ENCODE measurements at regions not wholly inside any gene's neighbourhood (a gene's known extent, or its start where the extent isn't known, plus 50 kb on each side); places are given as distances from the start of the nearest gene placed in this dataset.

DNA sequence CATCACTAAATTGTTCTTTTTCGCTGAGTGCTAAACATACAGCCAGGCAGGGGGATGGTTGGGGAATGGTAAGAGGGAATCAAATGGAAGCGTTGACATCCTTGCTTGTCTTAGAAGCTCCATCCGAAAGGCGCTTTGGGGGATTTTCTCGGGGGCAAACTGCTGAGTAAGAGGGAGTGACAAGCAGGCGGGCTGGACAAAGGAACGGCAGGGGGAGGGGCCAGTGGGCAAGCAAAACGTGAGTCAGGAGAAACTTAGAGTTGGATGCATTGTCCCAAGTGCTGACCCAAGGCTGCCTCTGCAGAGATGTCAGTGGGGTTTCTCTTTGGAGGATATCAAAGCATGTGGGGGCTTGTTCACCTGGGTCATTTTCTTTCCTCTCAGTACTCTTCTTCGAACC is 480.5 kb downstream of the VRK1 start:
- TF ChIP-seq, protein P1, sequence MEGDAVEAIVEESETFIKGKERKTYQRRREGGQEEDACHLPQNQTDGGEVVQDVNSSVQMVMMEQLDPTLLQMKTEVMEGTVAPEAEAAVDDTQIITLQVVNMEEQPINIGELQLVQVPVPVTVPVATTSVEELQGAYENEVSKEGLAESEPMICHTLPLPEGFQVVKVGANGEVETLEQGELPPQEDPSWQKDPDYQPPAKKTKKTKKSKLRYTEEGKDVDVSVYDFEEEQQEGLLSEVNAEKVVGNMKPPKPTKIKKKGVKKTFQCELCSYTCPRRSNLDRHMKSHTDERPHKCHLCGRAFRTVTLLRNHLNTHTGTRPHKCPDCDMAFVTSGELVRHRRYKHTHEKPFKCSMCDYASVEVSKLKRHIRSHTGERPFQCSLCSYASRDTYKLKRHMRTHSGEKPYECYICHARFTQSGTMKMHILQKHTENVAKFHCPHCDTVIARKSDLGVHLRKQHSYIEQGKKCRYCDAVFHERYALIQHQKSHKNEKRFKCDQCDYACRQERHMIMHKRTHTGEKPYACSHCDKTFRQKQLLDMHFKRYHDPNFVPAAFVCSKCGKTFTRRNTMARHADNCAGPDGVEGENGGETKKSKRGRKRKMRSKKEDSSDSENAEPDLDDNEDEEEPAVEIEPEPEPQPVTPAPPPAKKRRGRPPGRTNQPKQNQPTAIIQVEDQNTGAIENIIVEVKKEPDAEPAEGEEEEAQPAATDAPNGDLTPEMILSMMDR (IDR thresholded peaks at IDR 0.05; ENCODE audit: control insufficient read depth, insufficient read depth, low read depth, low read length, missing control alignments), result no peak
- no peak overlapping the region for H3K4me3 ChIP-seq (ENCODE audit: control insufficient read depth, low read depth, low read length)
- DNase-seq (ENCODE audit: low read depth), result no peak

DNA sequence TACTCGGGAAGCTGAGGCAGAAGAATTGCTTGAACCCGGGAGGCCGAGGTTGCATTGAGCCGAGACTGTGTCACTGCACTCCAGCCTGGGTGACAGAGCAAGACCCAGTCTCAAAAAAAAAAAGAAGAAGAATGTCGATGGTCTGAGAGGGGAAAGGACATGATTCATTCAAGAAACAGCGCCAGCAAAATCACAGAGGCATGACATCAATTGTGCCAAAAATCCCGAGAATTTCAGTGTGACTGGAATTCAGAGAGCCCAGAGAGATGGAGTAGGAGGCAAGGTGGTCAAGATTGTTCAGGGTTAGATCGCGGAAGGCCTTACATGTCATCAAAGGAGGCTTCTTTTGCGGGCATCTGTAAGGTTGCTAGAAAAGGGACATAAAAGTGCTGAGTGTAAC is 483.3 kb downstream of the VRK1 start:
- TF ChIP-seq, protein P1 (IDR thresholded peaks at IDR 0.05; ENCODE audit: control insufficient read depth, insufficient read depth, low read depth, low read length, missing control alignments), result no peak
- no peak for DNase-seq (ENCODE audit: low read depth)
- no peak overlapping the region for H3K4me3 ChIP-seq (ENCODE audit: control insufficient read depth, low read depth, low read length)

DNA sequence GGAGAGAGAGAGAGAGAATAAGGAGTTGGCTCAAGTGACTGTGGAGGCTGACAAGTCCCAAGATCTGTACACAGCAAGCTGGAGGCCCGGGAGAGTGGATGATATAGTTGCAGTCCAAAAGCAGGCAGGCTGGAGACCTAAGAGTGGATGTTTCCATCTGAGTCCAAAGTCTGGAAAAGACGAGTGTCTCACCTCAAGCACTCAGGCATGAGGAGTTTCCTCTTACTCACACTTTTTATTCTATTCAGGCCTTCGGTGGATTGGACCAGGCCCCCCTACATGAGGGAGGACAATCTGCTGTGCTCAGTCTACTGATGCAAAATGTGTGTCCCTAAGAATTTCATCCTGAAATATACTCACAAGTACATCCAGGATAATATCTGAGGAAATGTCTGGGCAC is 484.6 kb downstream of the VRK1 start:
- no peak overlapping the region for H3K4me3 ChIP-seq (ENCODE audit: control insufficient read depth, low read depth, low read length)
- no peak for DNase-seq (ENCODE audit: low read depth)
- TF ChIP-seq, protein P1 (IDR thresholded peaks at IDR 0.05; ENCODE audit: control insufficient read depth, insufficient read depth, low read depth, low read length, missing control alignments), result no peak

DNA sequence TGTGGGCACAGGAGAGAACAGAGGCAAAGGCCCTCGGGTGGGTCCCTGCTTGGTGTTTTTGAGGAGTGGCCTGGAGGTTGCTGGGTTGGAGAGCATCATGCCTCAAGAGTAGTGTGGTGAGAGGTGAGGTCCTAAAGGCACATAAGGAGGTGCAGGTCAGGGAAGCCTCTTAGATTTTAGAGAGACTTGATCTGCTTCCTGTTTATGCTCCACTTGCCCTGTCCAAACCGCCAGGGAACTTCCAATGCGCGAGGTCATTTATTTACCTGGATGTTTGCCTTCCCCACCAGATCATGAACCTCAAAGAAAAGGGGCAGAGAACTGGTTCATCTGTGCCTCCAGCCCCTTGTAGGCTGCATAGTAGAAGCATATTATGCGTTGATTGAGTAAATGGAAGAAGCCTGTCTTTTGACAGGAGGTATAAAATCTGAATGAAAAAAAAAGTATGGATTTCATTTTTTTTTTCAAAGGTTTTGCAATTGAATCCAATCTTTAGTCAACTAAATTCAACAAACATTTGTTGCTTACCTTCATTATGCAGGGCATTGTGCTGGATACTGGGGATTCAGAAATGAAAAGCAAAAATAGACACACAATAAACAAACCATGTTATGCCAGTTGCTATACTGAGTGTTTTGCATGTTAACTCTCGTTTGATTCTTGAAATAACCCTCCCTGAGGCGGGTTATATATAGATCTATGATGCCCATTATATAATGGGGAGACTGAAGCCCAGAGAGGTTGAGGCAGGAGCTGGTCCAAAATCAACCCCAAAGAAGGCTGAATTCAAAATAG is 485.2 kb downstream of the VRK1 start:
- DNase-seq (ENCODE audit: low read depth), result no peak
- TF ChIP-seq, protein P1 (IDR thresholded peaks at IDR 0.05; ENCODE audit: control insufficient read depth, insufficient read depth, low read depth, low read length, missing control alignments), result no peak
- H3K4me3 ChIP-seq (ENCODE audit: control insufficient read depth, low read depth, low read length), result no peak overlapping the region

DNA sequence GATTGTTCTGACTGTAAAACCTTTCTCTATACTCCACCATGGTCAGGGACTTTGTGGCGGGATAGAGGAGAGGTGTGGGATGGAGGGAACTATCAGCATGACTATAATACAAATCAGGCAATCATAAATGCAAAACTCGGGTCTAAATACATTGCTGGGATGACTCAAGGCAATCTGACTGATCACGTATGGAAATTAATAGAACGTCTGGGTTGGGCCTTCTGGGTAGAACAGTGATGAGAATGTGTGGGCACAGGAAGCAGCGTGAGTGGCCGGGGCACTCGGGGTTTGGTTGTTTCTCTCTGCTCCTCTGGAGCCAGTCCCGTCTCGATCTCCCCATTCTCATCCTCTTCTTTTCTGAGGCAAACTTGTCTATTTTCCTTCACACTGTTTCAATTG is 485.8 kb downstream of the VRK1 start:
- DNase-seq (ENCODE audit: low read depth), result no peak
- H3K4me3 ChIP-seq (ENCODE audit: control insufficient read depth, low read depth, low read length), result no peak overlapping the region
- TF ChIP-seq, protein P1 (IDR thresholded peaks at IDR 0.05; ENCODE audit: control insufficient read depth, insufficient read depth, low read depth, low read length, missing control alignments), result no peak

DNA sequence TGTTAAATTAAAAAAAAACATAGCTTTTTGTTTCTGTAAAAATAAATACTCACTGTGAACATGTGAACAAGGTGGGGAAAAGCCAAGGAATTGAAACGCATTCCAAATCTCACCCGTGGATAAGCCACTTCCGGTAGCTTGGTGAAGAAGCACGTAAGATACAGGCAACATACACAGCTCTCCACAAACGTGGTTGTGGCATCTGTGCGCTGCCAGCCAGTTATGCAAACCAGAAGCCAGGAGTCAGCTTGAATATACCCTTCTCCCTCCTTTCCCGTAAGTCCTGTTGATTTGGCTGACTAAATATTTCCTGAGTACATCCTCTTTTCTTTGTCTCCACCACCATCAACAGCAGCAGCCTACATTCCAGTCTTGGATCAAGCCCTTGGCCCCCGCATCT is 486.2 kb downstream of the VRK1 start:
- DNase-seq (ENCODE audit: low read depth), result no peak
- TF ChIP-seq, protein P1 (IDR thresholded peaks at IDR 0.05; ENCODE audit: control insufficient read depth, insufficient read depth, low read depth, low read length, missing control alignments), result no peak
- no peak overlapping the region for H3K4me3 ChIP-seq (ENCODE audit: control insufficient read depth, low read depth, low read length)

Data from AG09309 (cell line).